ENCODE measurements at regions not wholly inside any gene's neighbourhood (a gene's known extent, or its start where the extent isn't known, plus 50 kb on each side); places are given as distances from the start of the nearest gene placed in this dataset.

GRCh38 chr6:15798533-15799255, 135.9 kb upstream of the DTNBP1 start:
- TF ChIP-seq CTCF (tag by site-specific recombination; IDR thresholded peaks at IDR 0.05) (no peak), ZNF610 (tag by site-specific recombination; IDR thresholded peaks at IDR 0.05; ENCODE audit: borderline replicate concordance) (no peak), ZBTB8A (tag by site-specific recombination; IDR thresholded peaks at IDR 0.05) (no peak), PBX3 (CRISPR knock-in tag; IDR thresholded peaks at IDR 0.05) (no peak), YY1 (tag by site-specific recombination; IDR thresholded peaks at IDR 0.05) (no peak), ZSCAN23 (tag by site-specific recombination; IDR thresholded peaks at IDR 0.05) (no peak), ZNF324 (tag by site-specific recombination; IDR thresholded peaks at IDR 0.05) (no peak), ZFP41 (tag by site-specific recombination; IDR thresholded peaks at IDR 0.05; ENCODE audit: borderline replicate concordance) (no peak)
